ENCODE measurements at regions not wholly inside any gene's neighbourhood (a gene's known extent, or its start where the extent isn't known, plus 50 kb on each side); places are given as distances from the start of the nearest gene placed in this dataset.
"Not testable (repeated sequence)": the region's sequence is repeated elsewhere in the genome, so short reads cannot be mapped to it uniquely, and the experiment has no call there.

DNA sequence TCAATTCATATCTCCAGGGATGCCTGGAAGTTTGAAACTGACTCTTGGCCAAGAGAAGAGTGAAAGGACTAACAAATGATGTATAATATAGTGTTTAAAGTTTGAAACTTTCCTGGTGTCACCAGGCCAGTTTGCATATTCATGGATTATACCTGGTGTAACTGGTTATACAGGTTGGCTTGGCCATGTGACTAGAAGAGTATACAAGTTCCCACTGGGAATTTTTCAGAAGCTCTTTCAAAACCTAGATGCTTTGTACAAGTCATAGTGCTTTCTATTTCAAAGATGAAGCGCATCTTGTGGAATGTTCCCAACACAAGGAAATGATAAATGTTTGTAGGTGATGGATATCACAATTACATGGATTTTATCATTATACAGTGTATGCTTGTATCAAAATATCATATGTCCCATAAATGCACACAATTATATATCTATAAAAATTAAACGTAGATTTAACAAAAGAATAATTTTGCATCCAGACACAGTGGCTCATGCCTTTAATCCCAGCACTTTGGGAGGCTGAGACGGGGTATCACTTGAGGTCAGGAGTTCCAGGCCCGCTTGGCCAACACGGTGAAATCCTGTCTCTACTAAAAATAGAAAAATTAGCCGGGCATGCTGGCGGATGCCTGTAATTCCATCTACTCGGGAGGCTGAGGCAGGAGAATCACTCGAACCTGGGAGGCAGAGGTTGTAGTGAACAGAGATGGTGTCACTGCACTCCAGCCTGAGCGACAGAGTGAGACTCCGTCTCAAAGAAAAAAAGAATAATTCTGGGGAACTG is 1420.2 kb downstream of the GRIK2 start:
- no peak for DNase-seq

DNA sequence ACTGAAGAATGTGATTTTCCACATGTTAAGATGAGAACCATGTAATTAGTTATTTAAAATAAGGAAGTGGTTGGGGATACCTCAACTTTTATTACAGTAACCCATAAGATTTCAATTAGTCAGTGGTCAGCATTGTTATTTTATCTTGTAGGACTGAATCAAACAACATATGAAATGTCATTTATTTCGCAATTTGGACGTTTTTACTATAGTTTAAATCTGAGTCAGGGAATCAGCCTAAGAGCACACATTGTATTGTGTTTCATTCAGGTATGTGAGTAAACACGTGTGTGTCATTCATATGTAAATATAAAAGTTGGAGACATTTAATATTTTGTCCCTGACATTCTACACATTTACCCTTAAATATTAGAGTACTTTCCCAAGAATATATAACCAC is 1418.7 kb downstream of the GRIK2 start:
- DNase-seq, result no peak

DNA sequence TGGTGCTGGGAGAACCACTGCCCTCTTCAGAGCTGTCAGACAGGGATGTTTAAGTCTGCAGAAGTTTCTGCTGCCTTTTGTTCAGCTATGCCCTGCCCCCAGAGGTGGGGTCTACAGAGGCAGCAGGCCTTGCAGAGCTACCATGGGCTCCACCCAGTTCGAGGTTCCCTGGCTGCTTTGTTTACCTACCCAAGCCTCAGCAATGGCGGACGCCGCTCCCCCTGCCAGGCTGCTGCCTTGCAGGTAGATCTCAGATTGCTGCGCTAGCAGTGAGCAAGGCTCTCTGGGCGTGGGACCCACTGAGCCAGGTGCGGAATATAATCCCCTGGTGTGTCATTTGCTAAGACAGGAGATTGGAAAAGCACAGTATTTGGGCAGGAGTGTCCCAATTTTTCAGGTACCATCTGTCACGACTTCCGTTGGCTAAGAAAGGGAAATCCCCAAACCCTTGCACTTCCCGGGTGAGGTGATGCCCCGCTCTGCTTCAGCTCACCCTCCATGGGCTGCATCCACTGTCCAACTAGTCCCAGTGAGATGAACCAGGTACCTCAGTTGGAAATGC is 1415.5 kb downstream of the GRIK2 start:
- not testable (repeated sequence) for DNase-seq

DNA sequence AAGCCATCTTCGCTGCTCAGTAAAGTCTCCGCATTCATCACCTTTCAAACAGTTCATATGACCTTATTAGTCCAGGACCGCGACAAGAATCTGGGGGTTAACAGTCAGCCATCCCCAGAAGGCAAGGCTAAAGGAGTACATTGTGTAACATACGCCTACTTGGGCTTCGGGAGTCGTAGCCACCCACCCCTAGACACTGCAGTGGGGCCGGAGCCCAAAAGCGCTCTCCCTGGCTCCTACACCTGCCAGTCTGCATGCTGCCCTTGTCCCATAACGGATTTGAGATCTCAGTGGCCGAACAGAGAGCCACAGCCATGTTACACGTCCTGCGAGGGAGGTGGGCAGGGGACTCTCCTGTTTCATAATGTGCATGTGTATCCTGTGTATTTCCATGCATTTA is 1405.5 kb downstream of the GRIK2 start:
- DNase-seq, result no peak

DNA sequence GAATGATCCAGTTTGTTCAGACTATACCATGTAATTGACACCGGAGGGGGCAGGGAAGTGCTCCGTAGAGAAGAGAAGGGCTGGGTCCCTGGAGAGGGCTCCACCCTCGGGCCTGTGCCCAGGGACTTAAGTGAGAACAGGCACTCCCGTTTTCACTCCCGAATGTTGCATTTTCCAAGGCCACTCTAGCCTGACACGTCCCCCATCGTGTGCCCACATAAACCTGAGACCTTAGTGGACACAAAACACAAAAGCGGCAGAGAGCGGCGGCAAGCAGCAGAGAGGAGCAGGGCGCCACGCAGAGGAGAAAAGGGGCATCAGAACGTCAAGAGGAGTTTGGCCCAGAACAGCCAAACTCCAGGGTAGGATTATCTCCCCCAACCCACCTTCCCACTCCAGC is 1405.1 kb downstream of the GRIK2 start:
- DNase-seq, result no peak

DNA sequence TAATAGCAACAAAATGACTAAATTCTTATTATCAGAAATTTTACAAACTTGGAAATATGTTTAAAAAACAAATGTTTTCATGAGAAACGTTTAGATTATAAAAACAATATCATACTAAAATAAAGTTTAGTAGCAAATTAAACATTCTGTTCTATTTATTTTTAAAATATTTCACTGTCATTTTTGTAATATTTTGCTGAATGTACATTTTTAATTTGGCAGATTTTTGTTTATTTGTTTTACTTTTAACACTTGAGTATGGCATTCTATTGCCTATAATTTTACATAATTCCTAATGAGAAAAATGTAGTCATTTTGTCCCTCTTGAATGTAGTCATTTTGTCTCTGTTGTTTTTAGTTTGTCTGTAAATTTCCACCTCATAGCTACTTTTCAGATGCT is 1400.2 kb downstream of the GRIK2 start:
- no peak for DNase-seq

DNA sequence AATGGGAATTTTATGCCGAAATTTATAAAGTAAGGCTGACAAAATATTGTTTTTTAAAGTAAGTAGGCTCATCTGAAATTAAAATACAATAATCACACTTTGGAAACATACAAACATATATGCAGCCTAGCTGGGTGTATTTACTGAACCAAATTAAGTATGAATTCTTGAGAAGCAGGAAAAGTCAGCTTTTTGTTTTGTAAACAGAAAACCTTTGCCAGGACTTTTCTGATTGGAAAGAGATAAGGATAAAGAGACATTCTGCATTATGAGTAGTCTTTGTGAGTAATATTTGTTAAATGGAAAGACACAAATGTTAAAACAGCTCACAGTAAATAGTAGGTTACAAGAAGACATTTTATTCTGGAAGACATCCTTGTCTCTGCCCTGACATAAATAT is 1380.8 kb downstream of the GRIK2 start:
- no peak for DNase-seq

DNA sequence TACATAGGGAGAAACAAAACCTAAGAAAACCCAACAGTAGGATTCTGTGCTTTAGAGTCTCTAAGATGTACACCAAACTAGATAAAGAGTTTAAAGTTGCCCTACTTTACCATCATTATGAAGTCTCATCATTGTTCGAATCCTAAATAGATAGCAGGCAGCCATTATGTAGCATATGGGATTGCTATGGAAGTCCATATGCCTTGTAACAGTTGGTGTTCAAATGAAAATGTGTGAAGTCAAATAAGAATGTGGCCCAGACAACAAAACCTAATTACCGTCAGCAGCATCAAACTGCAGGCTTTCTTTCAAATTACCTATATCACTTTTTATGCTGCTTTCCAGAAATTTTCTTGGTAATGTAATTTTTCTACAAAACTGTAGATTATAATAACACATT is 1380.1 kb downstream of the GRIK2 start:
- no peak for DNase-seq

DNA sequence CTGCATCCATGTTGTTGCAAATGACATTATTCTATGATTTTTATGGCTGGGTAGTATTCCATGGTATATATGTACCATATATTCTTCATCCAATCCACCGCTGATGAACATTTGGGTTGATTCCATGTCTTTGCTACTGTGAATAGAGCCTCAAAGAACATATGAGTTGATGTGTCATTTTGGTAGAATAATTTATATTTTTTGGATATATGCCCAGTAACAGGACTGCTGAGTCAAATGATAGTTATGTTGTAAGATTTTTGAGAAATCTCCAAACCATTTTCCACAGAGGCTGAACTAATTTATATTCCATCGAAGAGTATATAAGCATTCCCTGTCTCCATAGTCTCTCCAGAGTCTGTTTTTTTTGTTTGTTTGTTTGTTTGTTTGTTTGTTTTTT is 1373.5 kb downstream of the GRIK2 start:
- DNase-seq, result no peak

DNA sequence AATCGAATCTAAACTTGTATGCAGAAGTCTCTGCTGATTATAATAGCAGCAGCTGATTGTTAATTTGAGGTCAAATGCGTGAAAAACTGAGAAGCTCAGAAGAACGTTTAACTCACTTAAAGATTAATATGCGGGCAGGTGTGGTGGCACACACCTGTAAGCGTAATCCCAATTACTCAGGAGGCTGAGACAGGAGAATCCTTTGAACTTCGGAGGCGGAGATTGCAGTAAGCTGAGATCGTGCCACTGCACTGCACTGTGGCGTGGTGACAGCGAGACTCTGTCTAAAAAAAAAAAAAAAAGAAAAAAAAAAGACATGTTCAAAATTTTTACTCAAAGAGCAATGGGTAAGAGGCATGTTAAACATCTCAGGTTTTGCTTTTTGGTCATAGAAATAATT is 1370.8 kb downstream of the GRIK2 start:
- no peak for DNase-seq

DNA sequence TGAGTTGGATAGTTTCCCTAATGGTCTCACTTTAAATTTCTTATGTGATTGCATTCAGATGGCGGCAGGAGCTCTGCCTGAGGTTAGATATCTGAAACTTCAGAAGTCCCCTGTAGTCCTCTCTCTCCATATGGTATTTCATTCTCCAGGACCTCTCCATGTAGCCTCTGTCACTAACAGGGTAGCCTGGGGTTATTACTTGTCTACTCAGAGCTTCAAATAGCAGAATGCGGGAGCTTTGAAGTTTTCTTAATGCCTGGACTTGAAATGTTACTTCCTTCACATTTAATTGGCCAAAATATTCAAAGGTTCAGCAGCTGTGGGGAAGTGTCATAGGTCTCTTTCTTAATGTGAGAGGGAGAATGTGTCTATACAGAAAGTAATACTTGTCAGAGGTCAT is 1370.4 kb downstream of the GRIK2 start:
- DNase-seq, result no peak

DNA sequence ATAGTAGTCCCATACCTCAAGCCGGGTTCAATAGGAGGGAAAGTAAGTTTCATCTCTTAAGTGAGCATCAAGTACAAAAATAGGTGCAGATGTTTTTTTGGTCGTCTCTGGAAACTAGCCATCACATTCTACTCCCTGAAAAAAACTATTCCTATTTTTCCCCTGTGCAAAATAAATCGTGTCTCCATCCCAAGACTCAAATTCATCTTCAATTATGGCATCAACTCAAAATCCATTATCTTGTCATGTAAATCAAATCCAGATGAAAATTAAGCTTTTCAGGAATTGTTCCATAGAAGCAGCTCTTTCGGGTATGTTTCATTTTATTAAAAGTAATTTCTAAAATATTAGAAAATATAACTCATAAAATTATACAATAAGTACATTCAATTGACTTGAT is 1368.4 kb downstream of the GRIK2 start:
- no peak for DNase-seq

DNA sequence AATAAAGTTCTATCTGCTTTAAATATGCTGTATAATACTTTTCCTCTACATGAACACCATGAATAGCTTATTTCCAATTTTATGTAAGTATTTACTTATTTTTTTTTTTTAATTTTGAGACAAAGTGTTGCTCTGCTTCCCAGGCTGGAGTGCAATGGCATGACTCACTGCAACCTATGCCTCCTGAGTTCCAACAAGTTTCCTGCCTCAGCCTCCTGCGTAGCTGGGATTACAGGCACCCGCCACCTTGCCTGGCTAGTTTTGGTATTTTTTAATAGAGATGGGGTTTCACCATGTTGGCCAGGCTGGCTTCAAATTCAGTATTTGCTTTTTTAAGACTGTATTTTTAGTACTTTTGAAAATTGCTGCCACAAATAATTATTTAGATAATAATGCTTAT is 1365.9 kb downstream of the GRIK2 start:
- no peak for DNase-seq

DNA sequence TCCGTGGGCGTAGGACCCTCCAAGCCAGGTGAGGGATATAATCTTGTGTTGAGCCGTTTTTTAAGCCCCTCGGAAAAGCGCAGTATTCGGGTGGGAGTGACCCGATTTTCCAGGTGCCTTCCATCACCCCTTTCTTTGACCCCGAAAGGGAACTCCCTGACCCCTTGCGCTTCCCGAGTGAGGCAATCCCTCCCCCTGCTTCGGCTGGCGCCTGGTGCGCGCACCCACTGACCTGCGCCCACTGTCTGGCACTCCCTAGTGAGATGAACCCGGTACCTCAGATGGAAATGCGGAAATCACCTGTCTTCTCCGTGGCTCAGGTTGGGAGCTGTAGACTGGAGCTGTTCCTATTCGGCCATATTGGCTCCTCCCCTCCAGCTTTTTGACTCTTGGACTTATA is 1365.0 kb downstream of the GRIK2 start:
- DNase-seq, result not testable (repeated sequence)

DNA sequence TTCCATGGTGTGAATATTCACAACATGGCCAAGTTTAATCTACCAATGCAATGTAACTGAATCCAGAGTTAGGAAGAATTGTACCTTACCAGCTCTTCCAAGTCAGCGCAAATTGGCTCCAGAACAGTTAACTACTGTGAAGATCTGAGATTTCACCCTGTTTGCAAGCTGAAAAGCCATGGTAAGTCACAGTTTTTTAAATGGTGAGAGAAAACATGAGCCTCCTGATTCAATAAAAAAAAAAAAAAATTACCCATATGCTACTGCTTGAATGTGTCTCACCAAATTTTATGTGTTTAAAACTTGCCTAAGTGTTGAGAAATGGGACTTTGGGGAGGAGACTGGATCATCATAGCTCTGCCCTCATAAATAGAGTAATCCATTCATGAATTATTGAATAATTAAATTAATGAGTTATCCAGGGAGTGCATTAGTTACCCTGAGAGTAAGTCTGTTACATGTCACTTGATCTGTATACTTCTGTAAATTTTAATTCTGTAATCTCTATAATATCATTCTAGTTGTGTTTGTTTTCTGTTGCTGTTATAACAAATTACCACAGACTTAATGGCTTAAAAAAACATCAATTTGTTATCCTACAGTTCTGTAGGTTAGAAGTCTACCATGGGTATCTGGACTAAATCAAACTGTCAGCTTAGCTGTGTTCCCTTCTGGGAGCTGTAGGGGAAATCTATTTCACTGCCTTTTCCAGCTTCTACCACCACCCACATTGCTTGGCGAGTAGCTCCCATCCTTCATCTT is 1355.9 kb downstream of the GRIK2 start:
- DNase-seq, result no peak

DNA sequence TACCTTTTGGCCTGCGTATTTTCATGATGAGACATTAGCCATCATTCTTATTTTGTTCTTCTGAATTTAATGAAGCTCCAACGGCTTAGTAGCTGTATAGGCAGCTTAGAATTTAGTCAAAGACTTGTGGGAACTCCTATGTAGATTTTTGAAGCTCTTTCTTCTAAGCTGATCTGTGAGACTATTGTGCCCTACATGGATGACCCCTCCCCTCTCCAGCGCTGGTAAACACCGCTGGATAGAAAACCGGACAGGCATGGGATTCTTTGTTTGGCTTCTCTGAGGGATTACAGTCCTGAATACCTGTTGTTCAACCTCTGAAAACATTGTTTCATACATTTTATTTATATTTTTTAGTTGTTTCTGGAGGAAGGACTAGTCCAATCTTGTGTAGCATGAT is 1353.4 kb downstream of the GRIK2 start:
- no peak for DNase-seq

DNA sequence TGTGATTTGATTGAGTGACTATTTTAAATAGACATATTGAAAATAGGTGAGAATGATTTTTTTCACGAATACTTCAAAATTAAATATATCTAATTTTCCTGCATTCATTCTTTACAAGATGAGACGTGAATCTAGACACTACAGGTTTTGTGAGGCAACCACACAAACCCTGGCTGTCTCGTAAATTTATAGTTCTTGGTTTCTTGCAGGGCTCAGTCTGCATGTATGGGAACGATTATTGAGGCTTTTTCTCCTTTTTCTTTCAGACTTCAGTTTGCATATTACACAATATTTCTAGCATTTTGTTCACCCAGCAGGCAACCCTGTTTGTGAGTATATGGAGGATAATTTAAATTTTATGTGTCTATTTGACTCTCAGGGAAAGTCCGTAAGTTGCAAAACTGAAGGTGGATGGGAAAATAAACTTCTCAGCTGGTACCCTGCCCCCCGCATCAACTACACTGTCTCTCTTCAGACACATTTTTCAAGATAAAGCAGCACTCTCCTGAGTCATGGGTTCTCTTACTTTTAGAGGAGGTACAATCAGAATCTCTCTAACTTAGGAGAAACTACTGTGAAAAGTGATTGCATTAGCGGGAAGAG is 1349.3 kb downstream of the GRIK2 start:
- no peak for DNase-seq

DNA sequence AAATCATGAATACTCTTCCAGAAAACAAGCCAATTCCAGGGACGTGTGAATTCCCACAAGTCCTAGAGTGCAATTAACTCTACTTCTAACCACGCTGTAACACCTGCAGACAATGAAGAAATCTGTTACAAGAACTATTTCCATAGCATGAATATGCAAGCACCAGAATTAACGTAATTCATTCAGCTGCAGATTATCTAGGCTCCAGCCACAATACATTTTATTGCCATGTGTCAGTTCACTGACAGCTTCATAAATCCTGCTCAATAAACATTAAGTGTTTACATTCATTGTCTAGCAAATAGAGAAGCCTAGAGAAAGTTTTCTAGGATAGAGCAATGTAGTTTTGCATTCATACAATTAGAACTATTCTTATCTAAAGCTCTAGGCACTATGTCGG is 1348.5 kb downstream of the GRIK2 start:
- no peak for DNase-seq

DNA sequence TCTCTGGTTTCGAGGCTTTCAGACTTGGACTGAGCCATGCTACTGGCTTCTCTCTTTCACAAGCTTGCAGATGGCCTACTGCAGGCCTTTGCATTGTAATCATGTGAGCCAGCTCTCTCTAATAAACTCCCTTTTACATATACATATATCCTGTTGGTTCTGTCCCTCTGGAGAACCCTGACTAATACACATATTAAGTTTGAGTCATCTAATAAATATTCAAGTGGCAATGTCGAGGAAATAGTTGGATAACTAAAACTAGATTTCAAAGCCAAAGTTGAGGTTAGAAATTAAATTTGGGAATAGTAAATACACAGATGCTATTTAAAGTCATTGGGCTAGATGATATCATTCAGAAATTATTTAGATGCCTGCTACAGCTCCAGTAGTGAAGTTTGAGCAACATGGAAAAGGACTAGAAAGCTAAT is 1343.4 kb downstream of the GRIK2 start:
- no peak for DNase-seq

DNA sequence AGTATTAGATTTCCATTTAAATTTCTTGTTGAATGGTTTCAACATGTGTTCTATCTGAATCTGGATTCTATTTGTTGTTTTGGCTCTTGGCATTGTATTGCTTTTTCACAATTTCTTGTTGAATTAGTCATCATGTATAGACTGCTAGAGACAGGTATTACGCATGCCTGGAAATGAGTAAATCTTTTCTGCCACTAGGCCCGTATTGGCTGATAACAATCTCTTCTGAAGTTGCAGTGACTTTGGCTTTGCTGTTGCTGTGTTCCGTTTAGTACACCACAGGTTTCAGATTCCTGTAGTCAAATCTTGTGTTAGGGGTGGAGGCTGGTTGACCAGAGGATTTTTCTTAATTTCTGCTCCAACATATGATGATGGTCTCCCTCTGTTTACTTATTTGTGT is 1339.4 kb downstream of the GRIK2 start:
- no peak for DNase-seq

DNA sequence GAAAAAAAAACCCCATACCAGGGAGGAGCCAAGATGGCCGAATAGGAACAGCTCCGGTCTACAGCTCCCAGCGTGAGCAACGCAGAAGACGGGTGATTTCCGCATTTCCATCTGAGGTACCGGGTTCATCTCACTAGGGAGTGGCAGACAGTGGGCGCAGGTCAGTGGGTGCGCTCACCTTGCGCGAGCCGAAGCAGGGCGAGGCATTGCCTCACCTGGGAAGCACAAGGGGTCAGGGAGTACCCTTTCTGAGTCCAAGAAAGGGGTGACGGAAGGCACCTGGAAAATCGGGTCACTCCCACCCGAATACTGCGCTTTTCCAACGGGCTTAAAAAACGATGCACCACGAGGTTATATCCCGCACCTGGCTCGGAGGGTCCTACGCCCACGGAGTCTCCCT is 1328.6 kb downstream of the GRIK2 start:
- not testable (repeated sequence) for DNase-seq

DNA sequence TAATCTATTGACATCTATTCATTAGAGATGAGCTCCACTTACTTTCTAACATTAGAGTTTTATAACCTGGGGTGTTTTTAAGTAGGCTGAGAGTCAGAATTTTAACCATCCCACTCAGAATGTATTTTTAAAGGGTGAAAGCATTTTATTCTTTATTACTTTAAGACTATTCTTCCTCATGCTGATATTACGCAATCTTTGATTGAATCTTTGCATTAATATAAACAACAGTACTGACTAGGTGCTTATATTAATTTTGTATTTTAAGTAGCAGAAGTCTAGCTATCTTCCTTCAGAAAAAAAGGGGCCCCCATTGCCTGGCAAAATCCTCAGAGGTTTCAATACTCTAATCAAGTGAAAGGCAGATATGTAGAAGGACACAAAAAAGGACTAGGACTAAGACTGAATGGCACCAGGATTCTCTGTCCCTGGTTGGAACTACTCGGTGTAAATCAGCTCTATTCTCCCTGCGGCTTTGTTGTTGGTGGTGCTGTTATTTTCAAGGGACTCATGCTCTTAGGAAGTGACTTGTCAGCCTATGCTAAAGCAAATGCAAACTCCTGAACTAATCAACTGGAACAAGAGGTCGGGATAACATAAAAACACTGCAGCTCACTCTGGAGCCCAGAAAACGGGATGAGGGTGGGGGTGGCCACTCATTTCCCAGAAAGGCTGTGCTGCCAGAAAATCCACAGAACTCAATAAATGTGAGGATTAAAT is 1324.4 kb downstream of the GRIK2 start:
- DNase-seq, result no peak

DNA sequence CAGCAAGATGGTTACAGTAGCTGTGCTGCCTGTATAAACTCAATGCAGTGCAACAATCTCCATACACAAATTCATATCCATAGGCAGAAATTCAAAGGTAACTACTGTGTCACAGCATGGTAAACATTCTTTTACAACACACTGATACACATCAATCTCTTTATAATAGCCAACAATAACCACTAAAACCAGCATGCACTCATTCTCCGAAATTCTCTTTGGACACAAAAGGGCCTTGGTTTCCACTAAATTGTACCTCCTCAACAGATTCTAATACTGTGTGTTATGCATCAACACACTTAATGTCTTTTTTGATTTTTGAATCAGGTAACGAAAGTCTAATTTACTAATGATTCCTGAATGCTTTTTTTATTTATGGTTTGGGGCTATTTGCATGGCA is 1323.7 kb downstream of the GRIK2 start:
- no peak for DNase-seq
